Pulmonary artery endothelial cell (primary cell): ENCODE measurements at regions not wholly inside any gene's neighbourhood (a gene's known extent, or its start where the extent isn't known, plus 50 kb on each side); places are given as distances from the start of the nearest gene placed in this dataset.

Experiments used
- DNase-seq: peaks from one replicate; pipeline ENCODE4 v3.0.0-alpha.2; 2011; ENCODE audit warnings: low read depth, low spot score

DNA sequence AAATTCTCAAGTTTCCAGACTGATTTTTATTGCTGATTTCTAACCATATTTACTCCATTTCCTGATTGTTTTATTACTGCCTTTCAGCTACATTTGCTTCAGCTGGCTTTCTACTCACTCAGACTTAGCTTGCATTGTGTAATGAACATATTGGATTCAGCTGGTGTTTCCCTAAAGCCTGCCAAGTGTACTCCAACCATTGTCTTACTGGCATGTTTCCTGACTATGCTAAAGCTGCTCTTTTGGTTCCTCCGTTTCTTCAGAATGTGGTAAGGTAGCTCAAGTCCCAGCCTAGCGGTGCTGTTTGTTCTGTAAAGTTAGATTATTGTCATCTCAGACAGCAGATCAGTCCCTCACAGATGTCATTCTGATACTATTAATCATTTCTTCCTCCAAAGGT, 53.1 kb upstream of the GLRA2 start:
- no peak for DNase-seq

DNA sequence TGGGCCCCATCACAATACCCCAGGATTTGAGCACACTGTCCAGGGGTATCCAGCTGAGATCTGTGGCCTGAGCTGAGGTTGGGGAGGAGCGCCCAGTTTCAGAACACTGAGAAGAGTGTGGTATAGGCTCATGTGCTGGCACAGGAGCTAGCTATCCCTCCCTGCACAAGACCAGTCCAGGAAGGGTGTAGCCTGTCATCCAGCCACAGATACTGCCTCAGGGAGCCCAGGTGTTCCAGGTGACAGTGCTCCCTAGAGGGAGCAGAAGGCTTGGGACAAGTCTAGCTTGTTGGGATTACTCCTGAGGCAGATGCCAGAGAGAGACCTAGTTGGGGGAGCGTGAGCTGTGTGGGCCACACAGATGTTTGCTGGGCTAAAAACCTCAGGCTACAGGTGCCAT, 79.6 kb upstream of the GLRA2 start:
- DNase-seq, result no peak

DNA sequence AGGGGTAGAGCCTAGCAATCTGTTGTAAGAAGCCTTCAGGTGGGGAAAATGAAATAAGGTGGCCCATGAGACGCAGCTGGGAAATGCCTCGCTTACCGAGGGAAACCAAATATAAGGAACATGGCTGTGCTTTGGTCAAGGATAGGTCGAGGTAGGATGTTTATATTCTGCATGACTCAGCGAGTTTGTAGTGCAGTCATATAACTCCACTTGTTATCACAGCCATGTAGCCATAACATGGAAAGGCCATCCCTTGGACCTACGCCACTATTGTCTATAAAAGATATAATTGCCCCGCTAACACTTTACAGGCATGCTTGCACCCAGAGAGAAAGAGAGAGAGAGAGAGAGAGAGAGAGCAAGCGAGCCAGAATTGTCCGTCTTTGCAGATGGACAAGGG, 80.9 kb upstream of the GLRA2 start:
- DNase-seq, result no peak

DNA sequence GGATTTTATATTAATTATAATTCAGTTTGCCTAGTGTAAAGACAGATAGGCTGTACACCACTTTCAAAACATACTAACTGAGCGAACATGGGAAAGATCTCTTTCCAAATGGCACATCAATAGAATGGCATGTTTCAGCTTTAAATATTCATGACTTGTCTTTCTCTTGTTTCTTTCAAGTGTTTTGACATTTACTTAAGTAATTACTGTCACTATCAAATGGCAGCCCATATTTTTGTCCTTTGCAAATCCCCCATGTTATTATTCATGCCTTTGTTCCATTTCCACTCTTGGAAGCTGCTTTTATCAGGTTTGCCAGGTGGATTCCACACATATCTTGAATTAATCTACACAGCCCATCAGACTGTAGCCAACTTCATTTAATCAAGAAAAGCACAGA, 89.2 kb upstream of the GLRA2 start:
- DNase-seq, result no peak

DNA sequence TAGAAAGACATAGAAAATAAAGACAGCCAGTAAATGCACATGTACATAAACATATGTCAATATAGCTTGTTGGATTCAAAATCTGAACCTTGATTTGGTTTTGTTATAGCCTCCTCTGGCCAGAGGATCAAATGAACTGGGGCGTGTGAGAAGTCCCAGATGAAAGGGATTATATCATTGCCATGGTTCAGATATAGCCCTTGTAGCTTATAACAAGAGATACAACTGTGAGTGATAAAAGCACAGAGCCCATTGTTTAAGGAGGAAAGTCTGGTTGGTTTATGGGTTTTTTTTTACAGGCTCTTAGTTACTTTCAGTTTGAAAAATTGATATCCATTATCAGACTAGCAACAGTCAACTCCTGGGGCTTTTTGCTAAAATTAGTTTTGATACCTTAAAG, 101.7 kb upstream of the GLRA2 start:
- no peak for DNase-seq

DNA sequence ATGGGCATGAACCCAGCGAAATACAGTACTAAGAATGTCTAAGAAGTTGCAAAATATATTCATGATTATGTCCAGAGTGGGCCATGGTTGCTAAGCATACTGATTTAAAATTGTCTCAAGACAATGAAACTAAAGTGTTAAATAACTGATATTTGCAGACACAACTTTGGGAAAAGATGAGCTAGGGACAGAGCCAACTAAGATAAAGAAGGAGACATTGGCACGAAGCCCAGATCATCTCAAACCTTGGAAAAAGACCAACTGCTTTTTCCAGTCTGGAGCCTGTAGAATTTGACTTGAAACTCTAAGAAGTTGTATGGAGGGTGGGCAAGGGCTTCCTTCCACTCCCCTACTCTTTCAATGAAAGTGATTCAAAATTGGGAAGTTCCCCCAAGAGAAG, 108.5 kb upstream of the GLRA2 start:
- DNase-seq, result no peak

DNA sequence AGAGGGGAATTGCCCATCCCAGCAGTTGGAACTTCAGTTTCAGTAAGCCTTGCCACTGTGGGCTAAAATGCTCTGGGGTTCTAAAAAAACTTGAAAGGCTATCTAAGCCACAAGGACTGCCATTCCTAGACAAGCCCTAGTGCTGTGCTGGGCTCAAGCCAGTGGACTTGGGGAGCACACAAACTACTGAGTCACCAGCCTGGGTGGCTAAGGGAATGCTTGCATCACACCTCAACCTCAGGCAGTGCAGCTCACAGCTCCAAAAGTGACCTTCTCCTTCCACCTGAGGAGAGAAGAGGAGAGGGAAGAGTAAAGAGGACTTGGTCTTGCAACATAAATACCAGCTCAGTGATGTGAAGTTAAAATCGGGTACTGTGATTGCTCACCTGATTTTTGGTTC, 116.7 kb upstream of the GLRA2 start:
- no peak for DNase-seq

GRCh38 chrX:14411326-14411725, 118.0 kb upstream of the GLRA2 start:
- no peak for DNase-seq

GRCh38 chrX:14409341-14409740, 120.0 kb upstream of the GLRA2 start:
- DNase-seq, result no peak

DNA sequence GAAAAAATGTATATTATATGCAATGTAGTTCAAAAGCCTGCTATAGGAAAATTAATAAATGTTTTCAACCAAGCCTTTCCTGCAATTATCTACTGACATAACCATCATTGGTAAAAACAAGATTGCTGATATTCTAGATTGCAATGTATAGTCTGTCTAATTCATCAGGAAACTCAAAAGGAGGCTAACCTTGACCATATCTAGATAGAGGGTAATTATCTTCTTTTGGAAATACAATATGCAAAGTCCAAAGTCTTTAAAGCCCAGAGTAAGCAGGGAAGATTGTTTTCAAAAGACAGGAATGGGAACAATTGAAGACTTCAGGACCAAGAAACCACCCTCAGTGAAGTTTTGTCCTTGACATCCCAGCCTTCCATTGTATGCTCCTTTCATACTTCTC, 123.1 kb upstream of the GLRA2 start:
- no peak for DNase-seq

DNA sequence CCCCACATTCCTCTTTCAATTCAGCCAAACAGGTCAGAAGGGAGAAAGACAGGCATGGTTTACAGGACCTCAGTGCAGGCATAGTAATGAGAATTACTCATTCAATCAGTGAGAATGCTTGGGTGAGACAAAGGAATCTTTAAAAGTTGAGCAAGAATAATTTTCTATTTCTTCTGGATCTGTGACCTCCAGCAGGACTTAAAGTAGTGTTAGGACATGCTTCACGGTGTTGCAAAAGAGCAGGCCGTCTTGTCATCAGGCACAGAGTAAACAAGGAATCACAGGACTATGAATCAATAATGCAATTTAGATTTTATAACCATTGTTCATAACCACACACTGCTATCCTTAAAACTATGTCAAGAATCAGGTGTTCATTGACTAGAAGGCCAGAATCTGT, 130.6 kb upstream of the GLRA2 start:
- DNase-seq, result no peak

DNA sequence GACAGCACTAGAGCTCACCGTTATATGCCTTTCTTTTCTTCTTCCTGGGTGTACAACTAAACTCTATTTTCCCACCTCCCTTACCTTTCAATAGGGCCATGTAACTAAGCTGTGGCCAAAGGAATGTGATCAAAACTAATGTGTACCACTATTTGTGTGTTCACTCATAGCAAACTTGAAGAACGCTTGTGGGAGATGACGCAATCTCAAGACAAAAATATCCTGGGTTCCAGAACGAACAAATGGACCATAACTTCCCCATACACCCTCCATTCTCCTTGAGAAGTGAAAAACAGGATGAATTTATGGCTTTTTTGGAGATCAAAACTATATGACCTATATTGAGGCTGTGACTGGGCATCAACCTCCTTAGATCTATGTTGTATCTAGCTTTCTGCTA, 139.7 kb upstream of the GLRA2 start:
- no peak for DNase-seq

DNA sequence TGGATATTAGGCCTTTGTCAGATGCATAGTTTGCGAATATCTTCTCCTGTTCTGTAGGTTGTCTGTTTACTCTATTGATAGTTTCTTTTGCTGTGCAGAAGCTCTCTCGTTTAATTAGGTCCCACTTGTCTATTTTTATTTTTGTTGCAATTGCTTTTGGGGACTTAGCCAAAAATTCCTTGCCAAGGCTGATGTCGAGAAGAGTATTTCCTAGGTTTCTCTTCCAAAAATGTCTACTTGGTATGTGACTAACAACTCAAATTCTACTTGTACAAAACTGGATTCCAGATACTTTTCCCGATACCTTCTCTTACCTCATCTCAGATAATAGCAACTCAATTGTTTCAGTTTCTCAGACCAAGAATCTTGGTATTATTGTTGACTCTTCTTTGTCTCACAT, 142.4 kb upstream of the GLRA2 start:
- DNase-seq, result no peak

GRCh38 chrX:14380044-14380443, 149.3 kb upstream of the GLRA2 start:
- no peak for DNase-seq

DNA sequence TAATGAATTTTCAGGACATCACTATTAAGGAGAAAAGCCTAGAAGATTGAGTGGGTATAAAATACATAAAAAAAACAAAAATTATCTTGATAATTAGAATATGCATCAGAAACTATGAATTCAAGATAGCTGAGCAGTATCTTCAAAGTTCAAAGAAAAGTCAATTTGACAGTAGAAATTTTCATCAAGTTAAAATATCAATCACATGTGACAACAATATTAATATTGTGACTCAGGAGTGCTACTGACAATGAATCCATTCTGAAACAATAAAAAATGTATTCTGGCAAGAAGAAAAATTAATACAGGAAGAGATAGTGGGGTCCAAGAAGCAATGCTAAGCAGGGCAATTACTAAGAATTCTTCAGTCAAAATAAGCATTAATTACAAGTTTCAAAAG, 151.9 kb upstream of the GLRA2 start:
- DNase-seq, result no peak

- no peak for DNase-seq
These were observed 165.6 kb upstream of the GLRA2 start for GRCh38 chrX:14363728-14364127.

DNA sequence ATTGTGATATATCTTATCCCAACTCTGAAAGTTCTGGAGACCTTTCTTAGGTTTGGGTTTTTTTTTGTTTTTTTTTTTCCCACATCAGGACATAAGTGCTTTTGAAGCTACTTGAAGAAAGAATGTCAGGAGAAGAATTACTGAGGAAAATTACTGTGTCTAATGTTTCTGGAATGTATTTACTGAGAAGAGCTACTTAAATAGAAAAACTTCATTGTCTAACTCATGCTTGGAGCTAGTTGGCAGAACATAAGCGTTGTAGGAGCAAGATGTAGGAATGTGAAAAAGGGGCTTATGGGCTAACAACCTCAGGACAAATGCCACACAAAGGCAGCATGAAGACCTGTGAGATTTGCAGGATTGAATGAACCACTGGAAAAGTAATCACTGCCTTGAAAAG, 166.6 kb upstream of the GLRA2 start:
- no peak for DNase-seq

- DNase-seq, result no peak
These were observed 167.9 kb upstream of the GLRA2 start for GRCh38 chrX:14361435-14361834.

GRCh38 chrX:14359727-14360126, 169.6 kb upstream of the GLRA2 start:
- DNase-seq, result no peak

GRCh38 chrX:14359316-14359715, 170.0 kb upstream of the GLRA2 start:
- no peak for DNase-seq

- DNase-seq, result no peak
These were observed 172.0 kb upstream of the GLRA2 start for GRCh38 chrX:14357314-14357713.

DNA sequence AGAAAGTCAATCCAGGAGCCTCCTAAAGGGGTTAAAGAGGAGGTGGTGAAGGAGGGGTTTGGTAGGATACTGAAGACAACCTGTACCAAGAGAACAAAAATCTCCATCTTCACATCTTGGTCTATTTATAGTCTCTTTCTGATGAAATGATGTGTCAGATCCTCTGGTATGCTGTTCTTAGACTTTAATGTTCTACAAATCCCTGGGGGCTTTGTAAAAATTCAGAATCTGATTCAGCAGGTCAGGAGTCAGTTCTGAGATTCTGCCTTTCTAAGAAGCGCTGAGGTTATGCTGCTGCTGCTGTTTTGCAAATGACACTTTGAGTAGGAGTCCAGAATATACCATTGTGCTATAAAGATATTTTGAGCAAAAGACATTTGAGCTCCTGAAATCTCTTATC, 172.9 kb upstream of the GLRA2 start:
- no peak for DNase-seq

DNA sequence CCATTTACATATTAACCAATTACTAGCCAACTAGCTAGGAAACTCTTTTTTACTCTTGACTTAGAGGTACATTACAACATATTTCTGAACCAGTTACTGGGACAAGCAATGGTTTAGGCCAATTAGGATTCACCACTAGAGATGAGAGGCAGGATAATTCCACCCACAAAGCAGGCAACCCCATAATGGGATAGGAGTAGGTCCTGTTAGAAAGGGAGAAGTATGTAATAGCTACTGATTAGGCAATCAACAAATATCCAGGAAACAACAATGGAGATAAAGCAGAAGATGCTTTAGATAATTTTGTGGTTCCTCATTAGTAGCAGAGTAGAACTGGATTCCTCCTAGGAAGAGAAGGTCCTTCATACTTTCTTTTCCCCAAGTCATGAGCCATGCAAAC, 173.8 kb upstream of the GLRA2 start:
- DNase-seq, result no peak

DNA sequence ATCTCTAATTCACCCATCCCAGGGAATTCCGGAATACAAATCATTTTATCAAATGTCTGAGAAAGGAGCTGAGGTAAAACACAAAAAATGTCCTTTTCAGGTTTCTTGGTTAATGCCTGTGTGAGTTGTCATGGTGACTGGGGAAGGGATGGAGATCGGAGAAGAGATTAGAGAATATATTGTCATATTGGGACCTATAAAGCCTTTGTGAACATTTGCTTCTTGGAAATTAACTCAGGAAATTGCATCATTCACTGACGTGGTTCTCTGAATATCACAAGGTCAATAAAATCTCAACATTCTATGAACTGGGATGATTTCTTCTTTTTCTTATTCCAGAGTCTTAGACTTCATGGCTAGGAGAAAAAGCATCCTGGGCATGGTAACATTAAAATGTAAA, 174.8 kb upstream of the GLRA2 start:
- DNase-seq, result no peak

GRCh38 chrX:14352511-14352910, 176.8 kb upstream of the GLRA2 start:
- no peak for DNase-seq
